ENCODE measurements at regions not wholly inside any gene's neighbourhood (a gene's known extent, or its start where the extent isn't known, plus 50 kb on each side); places are given as distances from the start of the nearest gene placed in this dataset.

GRCh38 chr11:23202611-23203010 is 342.3 kb upstream of the CCDC179 start:
- Histone ChIP-seq H3K27me3 (no peaks in the 10 kb centered on the region), H3K27ac (no peak overlapping the region), H3K36me3 (no peaks in the 10 kb centered on the region), H3K9me3 (peaks cover 6% of the 10 kb centered on the region), H3K4me3 (no peak overlapping the region), H3K4me1 (no peaks in the 10 kb centered on the region)
- WGBS: 90% methylated on average over 1 of the region's 1 CpG
- DNase-seq (ENCODE audit: low spot score in 2 of 2): no peak
- no peak for TF ChIP-seq EP300 (IDR thresholded peaks at IDR 0.05)
- no peak for TF ChIP-seq POLR2A (IDR thresholded peaks at IDR 0.05)
- no peak for TF ChIP-seq POLR2AphosphoS5 (IDR thresholded peaks at IDR 0.05)
- no peak for TF ChIP-seq CTCF (IDR thresholded peaks at IDR 0.05)

GRCh38 chr11:23205156-23205871 is 345.0 kb upstream of the CCDC179 start:
- Histone ChIP-seq H3K4me1 (no peaks in the 10 kb centered on the region), H3K9me3 (peaks cover 6% of the 10 kb centered on the region), H3K27me3 (no peaks in the 10 kb centered on the region), H3K36me3 (no peaks in the 10 kb centered on the region), H3K27ac (no peak overlapping the region), H3K4me3 (no peak overlapping the region)
- DNase-seq (ENCODE audit: low spot score in 2 of 2): no peak
- TF ChIP-seq CTCF (IDR thresholded peaks at IDR 0.05): no peak
- TF ChIP-seq POLR2AphosphoS5 (IDR thresholded peaks at IDR 0.05): no peak
- no peak for TF ChIP-seq POLR2A (IDR thresholded peaks at IDR 0.05)
- TF ChIP-seq EP300 (IDR thresholded peaks at IDR 0.05): no peak

GRCh38 chr11:23206741-23207336 is 346.6 kb upstream of the CCDC179 start:
- H3K36me3 ChIP-seq: no peaks in the 10 kb centered on the region
- no peaks in the 10 kb centered on the region for H3K27me3 ChIP-seq
- H3K4me1 ChIP-seq: no peaks in the 10 kb centered on the region
- no peak for DNase-seq (ENCODE audit: low spot score in 2 of 2)
- H3K4me3 ChIP-seq: no peak overlapping the region
- H3K27ac ChIP-seq: no peak overlapping the region
- no peak for TF ChIP-seq POLR2AphosphoS5 (IDR thresholded peaks at IDR 0.05)
- TF ChIP-seq POLR2A (IDR thresholded peaks at IDR 0.05): no peak
- TF ChIP-seq EP300 (IDR thresholded peaks at IDR 0.05): no peak
- peaks cover 6% of the 10 kb centered on the region for H3K9me3 ChIP-seq

- 74% methylated on average over 3 of the region's 3 CpGs for WGBS
- no peaks in the 10 kb centered on the region for H3K36me3 ChIP-seq
- H3K27ac ChIP-seq: no peak overlapping the region
- no peaks in the 10 kb centered on the region for H3K9me3 ChIP-seq
- no peak for DNase-seq (ENCODE audit: low spot score in 2 of 2)
- TF ChIP-seq CTCF (IDR thresholded peaks at IDR 0.05) (no peak), POLR2AphosphoS5 (IDR thresholded peaks at IDR 0.05) (no peak), EP300 (IDR thresholded peaks at IDR 0.05) (no peak)
- H3K4me3 ChIP-seq: no peak overlapping the region
- H3K27me3 ChIP-seq: no peaks in the 10 kb centered on the region
- H3K4me1 ChIP-seq: no peaks in the 10 kb centered on the region
Measured at GRCh38 chr11:23211221-23211620, 350.9 kb upstream of the CCDC179 start.

- H3K27me3 ChIP-seq: no peaks in the 10 kb centered on the region
- H3K4me1 ChIP-seq: no peaks in the 10 kb centered on the region
- H3K4me3 ChIP-seq: no peak overlapping the region
- H3K36me3 ChIP-seq: no peaks in the 10 kb centered on the region
- TF ChIP-seq POLR2A (IDR thresholded peaks at IDR 0.05): no peak
- no peak for TF ChIP-seq EP300 (IDR thresholded peaks at IDR 0.05)
- TF ChIP-seq CTCF (IDR thresholded peaks at IDR 0.05): no peak
- TF ChIP-seq POLR2AphosphoS5 (IDR thresholded peaks at IDR 0.05): no peak
- DNase-seq (ENCODE audit: low spot score in 2 of 2): no peak
- no peak overlapping the region for H3K27ac ChIP-seq
- 0% methylated on average over 1 of the region's 1 CpG for WGBS
- no peaks in the 10 kb centered on the region for H3K9me3 ChIP-seq
Measured at GRCh38 chr11:23212807-23213206, 352.5 kb upstream of the CCDC179 start.

Data from suprapubic skin (tissue), 4 donors.